ENCODE measurements at regions not wholly inside any gene's neighbourhood (a gene's known extent, or its start where the extent isn't known, plus 50 kb on each side); places are given as distances from the start of the nearest gene placed in this dataset.

DNA sequence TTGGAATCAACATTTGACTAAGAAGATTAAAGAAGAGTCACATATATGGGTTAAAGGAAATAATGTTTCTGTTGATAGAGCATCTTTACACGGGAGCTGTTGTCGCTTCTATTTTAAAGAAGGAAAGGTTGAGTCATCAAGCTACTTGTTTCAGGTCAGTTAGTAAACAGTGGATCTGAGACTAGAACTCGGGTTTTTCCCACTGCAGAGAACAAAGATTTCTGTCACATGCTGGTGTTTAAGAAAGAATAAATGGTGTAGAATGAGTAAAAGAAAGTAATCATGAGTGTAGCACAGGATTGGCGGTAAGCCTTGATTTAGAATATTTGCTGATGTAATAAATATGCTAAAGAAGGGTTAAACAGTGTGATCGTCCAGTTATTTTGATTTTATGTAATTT lies 455.5 kb downstream of the AEBP2 start:
- no peak for TF ChIP-seq EZH2 (IDR thresholded peaks at IDR 0.05; ENCODE audit: borderline replicate concordance, insufficient read depth, low read depth, low read length, poor library complexity, severe bottlenecking)
- TF ChIP-seq, protein P1, sequence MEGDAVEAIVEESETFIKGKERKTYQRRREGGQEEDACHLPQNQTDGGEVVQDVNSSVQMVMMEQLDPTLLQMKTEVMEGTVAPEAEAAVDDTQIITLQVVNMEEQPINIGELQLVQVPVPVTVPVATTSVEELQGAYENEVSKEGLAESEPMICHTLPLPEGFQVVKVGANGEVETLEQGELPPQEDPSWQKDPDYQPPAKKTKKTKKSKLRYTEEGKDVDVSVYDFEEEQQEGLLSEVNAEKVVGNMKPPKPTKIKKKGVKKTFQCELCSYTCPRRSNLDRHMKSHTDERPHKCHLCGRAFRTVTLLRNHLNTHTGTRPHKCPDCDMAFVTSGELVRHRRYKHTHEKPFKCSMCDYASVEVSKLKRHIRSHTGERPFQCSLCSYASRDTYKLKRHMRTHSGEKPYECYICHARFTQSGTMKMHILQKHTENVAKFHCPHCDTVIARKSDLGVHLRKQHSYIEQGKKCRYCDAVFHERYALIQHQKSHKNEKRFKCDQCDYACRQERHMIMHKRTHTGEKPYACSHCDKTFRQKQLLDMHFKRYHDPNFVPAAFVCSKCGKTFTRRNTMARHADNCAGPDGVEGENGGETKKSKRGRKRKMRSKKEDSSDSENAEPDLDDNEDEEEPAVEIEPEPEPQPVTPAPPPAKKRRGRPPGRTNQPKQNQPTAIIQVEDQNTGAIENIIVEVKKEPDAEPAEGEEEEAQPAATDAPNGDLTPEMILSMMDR (IDR thresholded peaks at IDR 0.05), result no peak

Data from B cell (primary cell).